Gastrocnemius medialis (tissue), 4 donors: ENCODE measurements at regions not wholly inside any gene's neighbourhood (a gene's known extent, or its start where the extent isn't known, plus 50 kb on each side); places are given as distances from the start of the nearest gene placed in this dataset.

Experiments used
- POLR2A ChIP-seq, 2 donors: fragments of 450-650 bp; IDR thresholded peaks; one replicate each; pipeline ENCODE4 v1.6.1; 2017; ENCODE audit warnings: antibody characterized with exemption in 2 of 2, mild to moderate bottlenecking in 2 of 2, moderate library complexity in 2 of 2
- TF ChIP-seq, protein P1 (sequence below), 5 experiments: fragments of 450-650 bp in 3 of 5; fragments of 200-600 bp in 2 of 5; sonication (generic) in 2 of 5; IDR thresholded peaks in 4 of 5; conservative IDR thresholded peaks in 1 of 5; 1 replicate in 4 of 5; 2 replicates in 1 of 5; pipeline ENCODE4 v1.5.1; 2016 to 2019; ENCODE audit warnings: antibody characterized with exemption in 5 of 5, mild to moderate bottlenecking in 3 of 5, moderate library complexity in 3 of 5

DNA sequence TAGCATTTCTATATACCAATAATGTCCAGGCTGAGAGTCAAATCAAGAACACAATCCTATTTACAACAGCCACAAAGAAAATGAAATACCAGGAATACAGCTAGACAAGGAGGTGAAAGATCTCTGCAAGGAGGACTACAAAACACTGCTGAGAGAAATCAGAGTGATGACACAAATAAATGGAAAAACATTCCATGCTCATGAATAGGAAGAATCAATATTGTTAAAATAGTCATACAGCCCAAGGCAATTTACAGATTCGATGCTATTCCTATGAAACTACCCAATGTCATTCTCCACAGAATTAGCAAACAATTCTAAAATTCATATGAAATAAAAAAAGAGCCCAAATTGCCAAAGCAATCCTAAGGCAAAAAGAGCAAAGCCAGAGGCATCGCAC, 116.8 kb upstream of the ZNF32 start:
- TF ChIP-seq, protein P1, sequence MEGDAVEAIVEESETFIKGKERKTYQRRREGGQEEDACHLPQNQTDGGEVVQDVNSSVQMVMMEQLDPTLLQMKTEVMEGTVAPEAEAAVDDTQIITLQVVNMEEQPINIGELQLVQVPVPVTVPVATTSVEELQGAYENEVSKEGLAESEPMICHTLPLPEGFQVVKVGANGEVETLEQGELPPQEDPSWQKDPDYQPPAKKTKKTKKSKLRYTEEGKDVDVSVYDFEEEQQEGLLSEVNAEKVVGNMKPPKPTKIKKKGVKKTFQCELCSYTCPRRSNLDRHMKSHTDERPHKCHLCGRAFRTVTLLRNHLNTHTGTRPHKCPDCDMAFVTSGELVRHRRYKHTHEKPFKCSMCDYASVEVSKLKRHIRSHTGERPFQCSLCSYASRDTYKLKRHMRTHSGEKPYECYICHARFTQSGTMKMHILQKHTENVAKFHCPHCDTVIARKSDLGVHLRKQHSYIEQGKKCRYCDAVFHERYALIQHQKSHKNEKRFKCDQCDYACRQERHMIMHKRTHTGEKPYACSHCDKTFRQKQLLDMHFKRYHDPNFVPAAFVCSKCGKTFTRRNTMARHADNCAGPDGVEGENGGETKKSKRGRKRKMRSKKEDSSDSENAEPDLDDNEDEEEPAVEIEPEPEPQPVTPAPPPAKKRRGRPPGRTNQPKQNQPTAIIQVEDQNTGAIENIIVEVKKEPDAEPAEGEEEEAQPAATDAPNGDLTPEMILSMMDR (IDR thresholded peaks at IDR 0.05 in 4 of 5, conservative IDR thresholded peaks at IDR 0.05 in 1 of 5) = no peak
- no peak for TF ChIP-seq POLR2A (IDR thresholded peaks at IDR 0.05)
